ENCODE measurements at regions not wholly inside any gene's neighbourhood (a gene's known extent, or its start where the extent isn't known, plus 50 kb on each side); places are given as distances from the start of the nearest gene placed in this dataset.
"Not testable (repeated sequence)": the region's sequence is repeated elsewhere in the genome, so short reads cannot be mapped to it uniquely, and the experiment has no call there.

- DNase-seq (ENCODE audit: low read depth in 1 of 2, low spot score in 1 of 2): not testable (repeated sequence)
These were observed 52.8 kb downstream of the FOXD4L6 start for GRCh38 chr9:41075671-41076070.

- DNase-seq (ENCODE audit: low read depth in 1 of 2, low spot score in 1 of 2): not testable (repeated sequence)
These were observed 54.0 kb downstream of the FOXD4L6 start for GRCh38 chr9:41074356-41074942.

- DNase-seq (ENCODE audit: low read depth in 1 of 2, low spot score in 1 of 2): not testable (repeated sequence)
These were observed 54.8 kb downstream of the FOXD4L6 start for GRCh38 chr9:41073471-41074243.

GRCh38 chr9:41064125-41064795 lies 64.2 kb downstream of the FOXD4L6 start:
- DNase-seq (ENCODE audit: low read depth in 1 of 2, low spot score in 1 of 2): not testable (repeated sequence)

- DNase-seq (ENCODE audit: low read depth in 1 of 2, low spot score in 1 of 2): not testable (repeated sequence)
These were observed 65.2 kb downstream of the FOXD4L6 start for GRCh38 chr9:41063243-41063642.

- DNase-seq (ENCODE audit: low read depth in 1 of 2, low spot score in 1 of 2): not testable (repeated sequence)
These were observed 68.9 kb downstream of the FOXD4L6 start for GRCh38 chr9:41059603-41060002.

- DNase-seq (ENCODE audit: low read depth in 1 of 2, low spot score in 1 of 2): not testable (repeated sequence)
These were observed 74.7 kb downstream of the FOXD4L6 start for GRCh38 chr9:41053666-41054363.

- DNase-seq (ENCODE audit: low read depth in 1 of 2, low spot score in 1 of 2): not testable (repeated sequence)
These were observed 79.8 kb downstream of the FOXD4L6 start for GRCh38 chr9:41048672-41049071.

- not testable (repeated sequence) for DNase-seq (ENCODE audit: low read depth in 1 of 2, low spot score in 1 of 2)
These were observed 80.7 kb downstream of the FOXD4L6 start for GRCh38 chr9:41047792-41048191.

- DNase-seq (ENCODE audit: low read depth in 1 of 2, low spot score in 1 of 2): not testable (repeated sequence)
These were observed 83.6 kb downstream of the FOXD4L6 start for GRCh38 chr9:41044930-41045329.

- not testable (repeated sequence) for DNase-seq (ENCODE audit: low read depth in 1 of 2, low spot score in 1 of 2)
These were observed 85.0 kb downstream of the FOXD4L6 start for GRCh38 chr9:41043433-41043832.

GRCh38 chr9:41042111-41042510 lies 86.4 kb downstream of the FOXD4L6 start:
- DNase-seq (ENCODE audit: low read depth in 1 of 2, low spot score in 1 of 2): not testable (repeated sequence)

GRCh38 chr9:41040705-41041342 lies 87.7 kb downstream of the FOXD4L6 start:
- DNase-seq (ENCODE audit: low read depth in 1 of 2, low spot score in 1 of 2): not testable (repeated sequence)

GRCh38 chr9:41035276-41035675 lies 93.2 kb downstream of the FOXD4L6 start:
- not testable (repeated sequence) for DNase-seq (ENCODE audit: low read depth in 1 of 2, low spot score in 1 of 2)

- not testable (repeated sequence) for DNase-seq (ENCODE audit: low read depth in 1 of 2, low spot score in 1 of 2)
These were observed 93.7 kb downstream of the FOXD4L6 start for GRCh38 chr9:41034699-41035197.

GRCh38 chr9:41033877-41034276 lies 94.6 kb downstream of the FOXD4L6 start:
- DNase-seq (ENCODE audit: low read depth in 1 of 2, low spot score in 1 of 2): not testable (repeated sequence)

- not testable (repeated sequence) for DNase-seq (ENCODE audit: low read depth in 1 of 2, low spot score in 1 of 2)
These were observed 95.1 kb downstream of the FOXD4L6 start for GRCh38 chr9:41033360-41033759.

GRCh38 chr9:41026912-41027676 lies 101.4 kb downstream of the FOXD4L6 start:
- DNase-seq (ENCODE audit: low read depth in 1 of 2, low spot score in 1 of 2): not testable (repeated sequence)

GRCh38 chr9:41022365-41022764 lies 106.1 kb downstream of the FOXD4L6 start:
- DNase-seq (ENCODE audit: low read depth in 1 of 2, low spot score in 1 of 2): not testable (repeated sequence)

Data from activated T-helper 1 cell treated with anti-CD3 and anti-CD28 coated beads, Interleukin-2, amount 50 U/mL, for 16 hours (primary cell).